Stimulated activated CD8-positive, alpha-beta memory T cell treated with anti-CD3 and anti-CD28 coated beads, Interleukin-15, amount 100 ng/mL, for 48 hours (primary cell): ENCODE measurements at regions not wholly inside any gene's neighbourhood (a gene's known extent, or its start where the extent isn't known, plus 50 kb on each side); places are given as distances from the start of the nearest gene placed in this dataset.

Experiments
- DNase-seq, 2 donors: peaks; one replicate each; pipeline ENCODE4 v3.0.0-alpha.2; 2020; ENCODE audit warnings: low read depth in 2 of 2

DNA sequence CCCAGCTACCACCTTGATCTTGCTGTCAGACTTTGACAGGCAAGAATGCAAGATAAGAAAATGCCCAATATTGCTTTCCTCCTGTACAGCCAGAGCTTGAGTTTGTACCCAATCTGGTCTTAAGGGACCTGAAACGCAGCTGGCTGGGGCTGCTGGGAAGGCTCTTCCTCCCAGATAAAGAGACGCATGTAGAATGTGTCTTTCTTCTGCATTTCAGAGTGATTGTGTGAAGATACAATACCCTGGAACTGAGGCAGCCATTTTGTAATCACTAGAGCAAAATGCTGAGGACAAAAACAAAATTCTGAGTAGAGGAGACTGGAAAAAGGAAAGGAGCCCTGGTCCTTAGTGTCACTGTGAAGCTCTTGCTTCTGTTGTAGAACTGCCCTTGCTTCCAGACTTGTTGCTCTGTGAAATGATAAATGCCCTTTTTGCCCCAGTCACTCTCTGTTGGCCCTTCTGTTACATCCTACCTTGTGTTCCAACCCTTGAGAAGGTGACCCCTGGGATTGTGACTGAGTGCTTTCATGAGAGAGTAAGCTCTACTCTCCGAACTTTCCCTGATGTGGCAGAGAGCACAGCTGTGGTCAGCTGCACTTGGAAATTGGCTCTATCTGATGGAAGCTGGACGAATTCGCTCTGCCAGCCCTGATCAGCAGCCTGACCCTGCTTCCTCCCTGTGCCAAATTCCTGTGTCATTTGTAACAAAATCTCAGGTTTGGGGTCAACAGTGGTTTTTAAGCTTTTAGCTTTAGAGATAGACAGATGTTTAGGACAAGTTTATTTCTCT is 137.4 kb upstream of the RBMS1 start:
- DNase-seq: no peak

GRCh38 chr2:160632084-160632975 is 138.7 kb upstream of the RBMS1 start:
- no peak for DNase-seq

GRCh38 chr2:160634436-160634835 is 140.8 kb upstream of the RBMS1 start:
- DNase-seq: no peak

DNA sequence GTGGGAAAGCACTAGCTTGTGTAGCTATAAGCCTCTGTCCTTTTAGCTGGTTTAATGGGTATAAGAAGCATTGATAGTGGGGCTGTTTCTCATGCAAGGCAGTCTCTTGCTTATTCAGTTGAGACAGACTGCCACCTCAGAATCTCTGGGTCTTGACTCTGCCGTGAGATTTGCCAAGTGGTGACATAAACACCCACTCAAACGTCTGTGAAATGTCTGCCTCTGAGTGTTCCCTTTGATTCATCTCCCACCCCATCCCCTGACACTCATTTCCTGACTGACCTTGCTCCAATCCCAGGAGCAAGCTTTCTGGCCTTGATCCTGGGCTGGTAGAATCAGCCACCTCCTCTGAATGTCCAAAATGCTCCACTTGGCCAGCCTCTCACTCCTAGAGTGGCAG is 141.9 kb upstream of the RBMS1 start:
- no peak for DNase-seq

- DNase-seq: no peak
Observed at GRCh38 chr2:160639472-160639871, 145.9 kb upstream of the RBMS1 start.

GRCh38 chr2:160646684-160647444 is 153.3 kb upstream of the RBMS1 start:
- DNase-seq: no peak

GRCh38 chr2:160647967-160648685 is 154.5 kb upstream of the RBMS1 start:
- DNase-seq: no peak

DNA sequence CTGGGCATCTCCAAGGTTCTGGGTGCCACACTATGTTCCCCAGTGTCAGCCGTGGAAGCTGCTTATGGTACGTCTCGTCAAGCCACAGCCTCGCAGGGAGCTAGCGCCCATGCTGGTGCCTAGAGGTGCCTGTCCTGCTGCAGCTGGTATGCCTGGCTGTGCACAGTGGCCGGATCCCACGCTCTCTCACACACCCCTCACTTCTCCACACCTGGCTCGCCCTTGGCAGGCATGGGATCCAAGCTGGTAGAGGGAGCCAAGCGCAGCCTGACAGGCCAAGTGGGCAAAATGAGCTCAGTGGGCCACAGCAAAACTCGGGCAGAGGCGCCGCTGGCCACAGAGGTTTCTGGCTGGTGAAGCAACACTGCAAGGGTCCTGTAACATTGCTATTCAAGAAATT is 156.1 kb upstream of the RBMS1 start:
- DNase-seq: no peak

DNA sequence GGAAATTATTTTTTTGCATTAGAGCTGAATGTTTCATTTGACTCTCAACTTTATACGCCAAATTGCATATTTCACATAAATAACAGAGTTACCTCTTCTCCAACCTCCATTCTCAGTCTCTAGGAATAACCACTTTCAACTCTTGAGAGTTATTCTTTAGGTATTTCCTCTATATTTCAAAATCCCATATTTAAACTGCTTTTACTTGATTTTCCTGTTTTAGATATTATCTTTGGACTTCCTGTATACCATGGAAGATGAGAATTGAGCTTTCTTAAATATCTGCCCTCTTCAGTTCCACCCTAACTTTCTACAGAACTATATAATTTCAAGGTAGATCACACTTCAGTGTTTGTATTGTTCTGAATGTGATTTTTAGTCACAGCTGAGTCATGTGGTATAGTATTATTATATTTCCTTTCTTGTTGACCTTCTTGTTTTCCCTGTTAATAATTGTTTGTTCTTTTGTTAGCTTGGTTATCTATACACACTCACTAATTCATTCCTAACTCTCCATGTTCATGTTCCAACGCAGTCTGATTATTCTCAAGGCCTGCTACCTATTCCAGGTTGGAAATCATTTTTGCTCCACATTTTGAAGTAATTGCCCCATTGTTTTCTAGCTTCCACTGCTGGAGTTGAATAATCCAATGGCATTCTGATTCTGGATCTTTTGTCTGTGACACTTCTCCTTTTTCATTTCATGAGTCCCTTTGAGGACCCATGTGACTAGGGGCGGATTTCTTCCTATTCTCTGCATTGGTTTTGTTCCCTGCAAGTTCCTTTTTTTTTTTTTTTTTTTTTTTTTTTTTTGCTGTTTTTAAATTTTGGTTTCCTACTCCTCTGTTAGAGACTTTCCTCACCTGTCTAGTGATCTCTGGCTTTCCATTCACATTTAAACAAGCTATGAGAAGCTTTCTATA is 156.8 kb upstream of the RBMS1 start:
- no peak for DNase-seq

DNA sequence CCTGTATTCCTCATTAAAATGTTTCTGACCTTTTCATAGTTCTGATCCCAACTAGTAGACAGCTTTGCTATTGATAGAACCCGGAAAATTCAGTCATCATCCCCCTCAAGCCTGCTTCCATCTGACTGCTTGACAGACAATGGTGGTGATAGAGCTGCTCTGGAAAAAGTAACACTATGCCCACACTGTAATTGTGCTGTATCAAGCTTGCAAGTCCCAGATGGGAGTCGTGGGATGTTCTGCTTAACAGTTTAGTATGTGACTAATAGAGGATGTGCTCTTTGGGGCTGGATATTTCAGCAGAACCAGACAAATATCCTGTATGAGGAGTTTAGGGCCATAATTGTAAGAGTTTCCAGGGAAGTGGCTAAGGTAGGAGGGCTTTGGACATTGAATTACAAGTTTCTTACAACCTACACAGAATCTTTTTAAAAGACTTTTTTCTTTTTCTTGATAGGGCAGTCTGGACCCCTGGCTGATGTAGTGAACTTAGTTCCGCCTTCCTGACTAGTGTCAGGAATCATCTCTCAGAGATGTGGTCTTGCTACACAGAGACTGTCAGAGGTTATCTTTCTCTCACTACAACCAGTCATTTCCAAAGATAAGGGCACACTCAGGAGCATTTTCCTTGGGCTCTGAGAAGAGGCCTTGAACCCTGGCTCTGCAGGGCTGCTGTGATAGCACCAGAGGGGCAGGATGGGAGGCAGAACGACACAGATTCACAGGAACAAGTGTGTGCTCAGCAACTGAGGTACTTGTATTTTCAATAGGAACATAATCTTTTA is 158.0 kb upstream of the RBMS1 start:
- DNase-seq: no peak

- peak; percentile 49 for DNase-seq
Observed at GRCh38 chr2:160652236-160652635, 158.6 kb upstream of the RBMS1 start.

GRCh38 chr2:160657196-160657595 is 163.6 kb upstream of the RBMS1 start:
- DNase-seq: no peak

DNA sequence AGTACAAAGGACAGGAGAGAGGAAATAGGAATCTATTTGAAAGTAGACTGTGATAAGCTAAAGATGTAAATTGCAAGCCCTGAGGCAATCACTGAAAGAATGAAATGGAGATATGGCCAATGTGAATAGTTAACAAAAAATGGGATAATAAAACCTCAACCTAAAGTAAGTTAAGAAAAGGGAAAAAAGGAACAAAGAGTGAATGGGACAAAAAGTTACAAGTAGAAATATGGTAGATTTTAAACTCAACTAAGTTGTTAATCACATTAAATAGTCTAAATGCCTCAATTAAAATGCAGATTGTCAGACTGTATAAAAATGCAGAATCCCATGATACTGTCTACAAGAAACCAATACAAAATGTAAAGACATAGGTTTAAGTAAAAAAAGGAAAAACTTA is 165.2 kb upstream of the RBMS1 start:
- DNase-seq: no peak

GRCh38 chr2:160660741-160661140 is 167.1 kb upstream of the RBMS1 start:
- DNase-seq: no peak

GRCh38 chr2:160664603-160665140 is 171.1 kb upstream of the RBMS1 start:
- no peak for DNase-seq

DNA sequence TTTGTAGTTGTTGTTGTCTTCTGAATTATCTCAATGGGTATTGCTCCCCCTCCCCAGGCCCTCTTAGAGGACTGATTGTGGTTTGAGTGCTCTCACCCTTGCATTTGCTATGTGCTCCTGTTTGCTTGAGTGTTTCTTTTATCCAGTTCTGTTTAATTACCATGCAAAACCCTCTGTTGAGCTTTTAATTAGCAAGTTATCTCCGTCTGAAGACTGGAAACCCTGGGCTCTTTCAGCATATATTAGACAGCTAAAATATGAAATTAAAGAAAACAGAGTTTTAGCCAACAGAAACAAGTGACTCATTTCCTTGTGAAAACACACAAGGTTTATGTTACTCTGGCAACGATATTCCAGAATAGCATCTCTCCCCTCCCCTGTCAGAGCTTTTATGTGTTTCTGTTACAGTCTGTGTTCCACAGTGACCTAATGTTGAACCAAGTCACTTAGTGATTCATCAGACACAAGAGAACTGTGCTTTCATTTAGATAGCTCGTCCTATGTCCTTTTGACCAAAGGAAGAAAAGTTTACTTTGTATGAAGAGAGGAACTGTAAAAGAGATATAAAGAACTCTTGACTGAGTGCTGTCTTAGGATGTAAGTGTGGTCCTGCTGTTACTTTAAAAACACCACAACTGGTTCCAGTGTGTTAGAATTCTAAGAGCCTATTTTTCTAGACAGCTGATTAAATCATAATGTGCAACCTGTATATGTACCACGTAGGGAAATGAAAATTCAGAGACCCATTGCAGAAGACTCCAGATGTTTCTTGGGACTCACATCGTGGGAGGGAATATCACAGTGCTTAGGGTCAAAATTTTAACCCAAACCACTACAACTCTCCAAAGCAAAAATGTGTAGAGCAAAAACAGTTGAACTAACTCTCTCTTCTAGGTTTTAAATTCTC is 172.8 kb upstream of the RBMS1 start:
- DNase-seq: no peak

GRCh38 chr2:160667811-160668210 is 174.2 kb upstream of the RBMS1 start:
- no peak for DNase-seq

DNA sequence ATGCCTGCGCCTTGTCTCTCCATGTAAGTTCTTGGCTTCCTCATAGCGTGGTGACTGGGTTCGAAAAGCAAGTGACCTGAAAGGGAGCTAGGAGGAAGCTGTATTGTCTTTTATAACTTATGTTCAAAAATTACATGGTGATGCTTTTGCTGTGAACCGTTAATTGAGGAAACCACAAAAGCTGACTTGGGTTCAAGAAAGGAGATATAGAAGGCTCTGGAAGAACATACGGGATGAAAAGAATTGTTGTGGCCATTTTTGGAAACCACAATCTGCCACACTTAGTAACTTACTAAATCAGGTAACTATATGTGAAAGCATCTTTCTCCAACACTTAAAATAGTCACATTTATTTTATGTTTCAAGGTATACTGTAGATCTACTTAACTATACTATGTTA is 177.0 kb upstream of the RBMS1 start:
- no peak for DNase-seq
